Activated CD8-positive, alpha-beta memory T cell treated with anti-CD3 and anti-CD28 coated beads, Interleukin-2, amount 10 ng/mL, durations not matched to agents 7 days and 5 days (primary cell): ENCODE measurements at regions not wholly inside any gene's neighbourhood (a gene's known extent, or its start where the extent isn't known, plus 50 kb on each side); places are given as distances from the start of the nearest gene placed in this dataset.
A peak's percentile ranks its signal among the peaks of the same experiment; 100 is the strongest.

Source experiments
- ATAC-seq: fragments of 150-1000 bp; cut with Tn5 transposase; one replicate; pipeline ENCODE4 v1.10.0; 2021; ENCODE audit warnings: moderate library complexity
- CTCF ChIA-PET: fragments of 350-600 bp; sonication (Branson Sonifier 250); formaldehyde crosslinking; loops from one replicate; lab custom pipeline; 2021; ENCODE audit warnings: antibody characterized with exemption; lab: Charles Lee
- DNase-seq: peaks from one replicate; pipeline ENCODE4 v3.0.0-alpha.2; 2020
- H3K27ac Mint-ChIP-seq: one replicate; pipeline ENCODE4 v1.8.0; 2021; ENCODE audit warnings: mild to moderate bottlenecking, mixed read lengths
- H3K27me3 Mint-ChIP-seq: one replicate; pipeline ENCODE4 v1.8.0; 2021; ENCODE audit warnings: mixed read lengths
- H3K36me3 Mint-ChIP-seq: one replicate; pipeline ENCODE4 v1.8.0; 2021; ENCODE audit warnings: mild to moderate bottlenecking, mixed read lengths
- H3K4me1 Mint-ChIP-seq: one replicate; pipeline ENCODE4 v1.8.0; 2021; ENCODE audit warnings: mixed read lengths
- H3K4me3 Mint-ChIP-seq: one replicate; pipeline ENCODE4 v1.8.0; 2021; ENCODE audit warnings: mild to moderate bottlenecking, moderate library complexity, mixed read lengths
- H3K9me3 Mint-ChIP-seq: one replicate; pipeline ENCODE4 v1.8.0; 2022; ENCODE audit warnings: low read depth, mixed read lengths

DNA sequence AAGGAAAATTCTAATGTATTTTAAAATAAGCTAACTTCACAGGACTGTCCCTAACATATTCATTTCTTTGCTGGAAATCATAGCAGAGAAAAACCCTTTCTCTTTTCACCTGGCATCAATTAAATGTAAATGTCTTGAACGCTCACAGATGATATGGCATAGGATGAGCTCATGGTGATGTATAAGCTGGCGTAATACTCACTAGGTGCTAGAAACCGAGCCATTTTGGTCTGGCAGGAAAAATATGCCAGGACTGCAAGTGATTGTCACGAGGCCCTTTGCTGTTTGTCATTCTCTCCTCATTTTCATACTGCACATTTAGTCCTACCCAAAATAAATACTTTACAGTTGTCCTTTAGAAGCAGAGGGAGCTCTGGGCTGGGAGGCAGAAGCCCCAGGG lies 222.7 kb upstream of the LNX1 start:
- Mint-ChIP-seq H3K4me3 (no peak overlapping the region), H3K4me1 (no peaks in the 10 kb centered on the region), H3K27me3 (no peaks in the 10 kb centered on the region), H3K27ac (no peak overlapping the region), H3K36me3 (no peaks in the 10 kb centered on the region), H3K9me3 (no peaks in the 10 kb centered on the region)
- DNase-seq (no peak), ATAC-seq (no peak)
- CTCF ChIA-PET = interaction anchor here (0.6 kb wide), 1 partner anchor 404 kb away, joined by 3 read pairs; no protein-coding TSS in a partner anchor

DNA sequence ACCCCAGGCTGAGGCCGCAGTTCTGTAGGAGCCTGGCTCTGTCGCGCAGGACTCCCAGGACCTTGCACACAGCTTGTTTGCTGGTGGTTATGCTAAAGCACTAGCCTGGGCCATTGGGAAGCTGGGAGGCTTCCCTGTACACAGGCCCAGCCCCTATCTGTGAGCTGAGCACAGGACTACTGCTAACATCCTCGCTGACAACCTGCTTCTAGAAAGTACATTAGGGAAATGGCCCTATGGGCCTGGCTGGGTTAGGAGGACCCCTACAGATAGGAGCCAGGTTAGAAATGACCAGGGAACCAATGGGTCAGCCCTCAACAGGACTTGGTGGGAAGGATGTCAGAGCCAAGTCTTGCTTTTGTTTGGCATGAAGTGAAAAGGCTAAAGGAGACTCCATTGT lies 219.4 kb upstream of the LNX1 start:
- CTCF ChIA-PET = no interaction called here

DNA sequence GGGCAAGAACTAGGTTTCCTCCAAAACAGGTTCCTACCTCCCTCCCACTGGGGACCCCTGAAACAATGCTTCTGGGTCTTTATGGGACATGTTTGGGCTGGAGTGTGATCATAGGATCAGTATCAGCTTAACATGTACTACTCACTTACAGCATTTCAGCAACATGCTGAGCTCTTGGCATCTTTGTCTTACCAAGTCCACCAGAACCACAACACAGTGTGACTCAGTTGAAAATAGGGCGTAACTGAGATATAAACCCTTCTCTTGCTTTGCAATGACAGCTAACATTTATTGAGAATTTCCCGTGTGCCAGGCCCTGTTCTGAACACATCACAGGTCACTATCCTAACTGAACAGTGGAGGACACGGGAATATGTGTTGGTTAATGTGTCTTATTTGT lies 218.5 kb upstream of the LNX1 start:
- Mint-ChIP-seq H3K9me3 (no peaks in the 10 kb centered on the region), H3K27me3 (peaks cover 3% of the 10 kb centered on the region), H3K4me1 (no peaks in the 10 kb centered on the region), H3K36me3 (no peaks in the 10 kb centered on the region), H3K4me3 (no peak overlapping the region), H3K27ac (no peak overlapping the region)
- ATAC-seq = no peak
- no peak for DNase-seq
- CTCF ChIA-PET = no interaction called here

More for the DNA sequence above, 219.4 kb upstream of the LNX1 start:
- Mint-ChIP-seq H3K4me1 (no peaks in the 10 kb centered on the region), H3K27ac (no peak overlapping the region), H3K27me3 (peaks cover 3% of the 10 kb centered on the region), H3K9me3 (no peaks in the 10 kb centered on the region), H3K36me3 (no peaks in the 10 kb centered on the region), H3K4me3 (no peak overlapping the region)
- no peak for ATAC-seq
- DNase-seq = no peak

DNA sequence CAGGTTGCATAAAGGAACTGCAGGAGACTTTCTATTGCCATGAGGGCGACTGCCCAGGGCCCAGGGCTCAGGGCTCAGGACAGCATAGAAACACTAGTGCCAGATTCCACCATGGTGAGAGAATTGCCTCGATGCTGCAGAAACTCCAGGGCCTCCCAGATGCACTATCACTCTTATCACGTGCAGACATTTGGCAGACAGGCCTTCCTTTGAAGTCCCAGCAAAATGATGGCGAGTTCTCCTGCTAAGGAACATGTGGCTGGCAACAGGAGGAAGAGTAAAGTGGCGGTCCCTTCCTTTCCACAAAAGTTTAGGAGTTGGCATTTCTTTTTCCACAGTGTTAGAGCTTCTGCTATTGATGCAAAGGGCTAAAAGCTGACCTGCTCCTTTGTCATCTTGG lies 214.0 kb upstream of the LNX1 start:
- Mint-ChIP-seq H3K4me3 (no peak overlapping the region), H3K27ac (no peak overlapping the region), H3K9me3 (no peaks in the 10 kb centered on the region), H3K4me1 (no peaks in the 10 kb centered on the region), H3K27me3 (peaks cover 3% of the 10 kb centered on the region), H3K36me3 (no peaks in the 10 kb centered on the region)
- CTCF ChIA-PET = no interaction called here
- ATAC-seq (no peak), DNase-seq (no peak)

DNA sequence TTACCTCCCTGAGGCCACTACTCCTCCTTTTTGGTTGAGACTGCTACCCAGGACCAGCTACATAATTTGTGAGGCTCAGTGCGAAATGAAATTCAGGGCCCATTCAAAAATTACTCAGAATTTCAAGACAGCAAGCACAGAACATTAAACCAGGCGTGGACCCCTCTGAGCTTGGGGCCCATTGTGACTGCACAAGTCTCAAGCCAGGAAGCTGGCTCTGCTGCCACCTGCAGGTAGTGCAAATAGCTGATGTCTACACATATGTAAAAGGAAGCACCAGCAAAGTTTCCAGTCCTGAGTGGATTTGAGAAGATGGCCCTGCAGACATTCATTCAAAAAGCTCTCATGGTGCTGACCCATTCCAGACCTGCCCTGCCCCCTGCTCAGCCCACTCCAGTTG lies 213.4 kb upstream of the LNX1 start:
- Mint-ChIP-seq H3K9me3 (no peaks in the 10 kb centered on the region), H3K4me1 (no peaks in the 10 kb centered on the region), H3K27ac (no peak overlapping the region), H3K4me3 (no peak overlapping the region), H3K27me3 (peaks cover 3% of the 10 kb centered on the region), H3K36me3 (no peaks in the 10 kb centered on the region)
- CTCF ChIA-PET = interaction anchor here (1.5 kb wide), 1 partner anchor 15 kb away, joined by 4 read pairs; no protein-coding TSS in a partner anchor
- DNase-seq = peak; percentile 51
- no peak for ATAC-seq

DNA sequence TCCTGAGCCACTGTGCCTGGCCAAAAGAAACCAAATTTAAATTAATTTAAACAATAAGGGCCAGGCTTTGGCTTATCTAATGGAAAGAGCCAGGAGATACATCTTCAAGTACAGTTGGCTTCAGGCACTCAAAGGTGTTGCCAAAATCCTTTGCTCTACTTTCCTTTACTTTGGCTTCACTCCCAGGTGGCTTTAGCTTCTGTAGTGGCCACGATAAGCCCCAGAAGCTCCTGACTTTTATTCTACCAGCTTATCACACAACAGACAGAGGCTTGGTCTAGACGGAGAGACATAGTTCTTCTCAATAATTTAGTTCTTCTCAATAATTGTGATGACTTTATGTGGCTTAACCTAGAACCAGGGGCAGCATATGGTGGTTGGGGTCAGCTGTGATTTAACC lies 211.2 kb upstream of the LNX1 start:
- DNase-seq (no peak), ATAC-seq (no peak)
- H3K27ac Mint-ChIP-seq = no peak overlapping the region
- peaks cover 3% of the 10 kb centered on the region for H3K27me3 Mint-ChIP-seq
- CTCF ChIA-PET = interaction anchor here (0.7 kb wide), 1 partner anchor 58 kb away, joined by 3 read pairs; no protein-coding TSS in a partner anchor
- no peaks in the 10 kb centered on the region for H3K4me1 Mint-ChIP-seq
- H3K9me3 Mint-ChIP-seq = no peaks in the 10 kb centered on the region
- no peaks in the 10 kb centered on the region for H3K36me3 Mint-ChIP-seq
- H3K4me3 Mint-ChIP-seq = no peak overlapping the region

DNA sequence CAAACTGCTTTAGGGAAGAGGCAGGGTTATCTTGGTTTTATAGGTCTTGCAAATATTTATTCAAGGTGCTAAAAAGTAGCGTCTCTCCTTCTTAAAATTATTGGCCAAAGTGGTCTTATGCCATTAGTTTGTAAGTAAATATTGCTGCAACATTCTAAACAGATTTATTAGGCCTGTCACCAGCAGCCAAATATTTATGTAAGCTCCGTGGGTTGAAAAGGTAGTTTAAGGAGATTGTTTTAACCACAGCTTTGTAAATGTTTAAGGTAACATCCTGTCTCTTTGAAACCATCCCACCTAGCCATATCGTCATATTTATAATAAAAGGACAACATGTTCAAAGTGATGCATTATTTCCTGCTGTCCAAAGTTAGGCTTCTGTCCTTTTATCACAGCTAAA lies 210.1 kb upstream of the LNX1 start:
- H3K36me3 Mint-ChIP-seq = no peaks in the 10 kb centered on the region
- H3K9me3 Mint-ChIP-seq = no peaks in the 10 kb centered on the region
- no peak overlapping the region for H3K27ac Mint-ChIP-seq
- no peak for ATAC-seq
- no peaks in the 10 kb centered on the region for H3K27me3 Mint-ChIP-seq
- no peaks in the 10 kb centered on the region for H3K4me1 Mint-ChIP-seq
- H3K4me3 Mint-ChIP-seq = no peak overlapping the region
- CTCF ChIA-PET = no interaction called here
- DNase-seq = no peak

DNA sequence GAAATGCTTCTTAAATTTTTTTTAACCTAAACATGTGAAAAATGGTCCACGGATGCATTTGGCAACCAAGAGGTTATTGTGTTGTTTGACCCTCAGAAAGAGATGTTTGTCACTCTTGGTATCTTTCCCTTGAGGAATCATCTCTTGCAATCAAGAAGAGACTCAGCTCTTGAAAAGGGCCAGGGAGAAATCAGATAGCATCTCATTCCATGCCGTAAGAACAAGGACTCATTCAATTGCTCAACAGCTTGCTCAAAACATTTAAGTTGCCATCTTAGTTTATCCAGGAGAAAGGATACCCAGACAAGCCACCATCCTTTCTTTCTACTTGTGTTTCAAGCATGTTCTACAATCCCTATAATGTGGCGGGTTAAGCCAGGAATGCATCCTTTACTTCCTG lies 209.5 kb upstream of the LNX1 start:
- DNase-seq (no peak), ATAC-seq (no peak)
- no peak overlapping the region for H3K27ac Mint-ChIP-seq
- H3K36me3 Mint-ChIP-seq = no peaks in the 10 kb centered on the region
- CTCF ChIA-PET = no interaction called here
- no peaks in the 10 kb centered on the region for H3K4me1 Mint-ChIP-seq
- H3K9me3 Mint-ChIP-seq = no peaks in the 10 kb centered on the region
- no peaks in the 10 kb centered on the region for H3K27me3 Mint-ChIP-seq
- no peak overlapping the region for H3K4me3 Mint-ChIP-seq

DNA sequence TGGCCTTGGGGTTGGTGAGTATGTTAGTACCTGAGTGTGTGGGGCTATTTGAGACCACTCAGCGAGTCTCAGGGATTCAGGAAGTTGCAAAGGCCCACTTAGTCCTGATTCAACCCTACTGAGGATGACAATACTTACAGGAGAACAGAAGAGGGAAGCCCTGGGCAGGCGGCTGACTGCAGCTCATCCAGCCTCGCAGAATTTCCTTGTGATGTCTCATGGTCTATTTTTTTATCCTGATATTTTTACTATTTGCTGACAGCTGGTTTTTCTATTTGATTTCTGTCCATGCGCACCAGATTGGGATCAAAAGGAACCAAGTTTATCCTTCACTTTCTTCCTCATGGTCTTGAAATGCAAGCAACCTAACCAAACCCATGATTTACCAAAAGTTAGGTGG lies 201.8 kb upstream of the LNX1 start:
- DNase-seq = no peak
- Mint-ChIP-seq H3K9me3 (no peaks in the 10 kb centered on the region), H3K27ac (no peak overlapping the region), H3K27me3 (no peaks in the 10 kb centered on the region), H3K4me1 (no peaks in the 10 kb centered on the region), H3K4me3 (no peak overlapping the region), H3K36me3 (no peaks in the 10 kb centered on the region)
- no peak for ATAC-seq
- CTCF ChIA-PET = no interaction called here

DNA sequence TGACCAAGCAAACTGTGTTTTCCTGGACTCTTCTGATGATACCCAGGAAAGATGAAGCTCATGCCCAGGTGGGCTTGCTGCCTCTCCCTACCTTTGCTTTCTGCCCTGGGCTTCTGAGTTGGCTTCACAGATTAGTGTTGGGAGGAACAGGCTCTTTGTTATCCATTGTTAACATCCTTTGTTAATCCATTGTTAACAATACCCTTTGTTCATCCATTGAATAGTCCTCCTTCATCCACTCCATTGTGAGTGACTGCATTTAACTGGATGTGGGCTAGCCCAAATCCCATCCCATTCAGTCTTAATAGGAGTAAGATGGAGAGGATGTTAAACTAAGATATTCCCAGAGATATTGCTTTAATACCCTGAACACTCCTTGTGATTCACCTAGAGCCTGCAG lies 199.0 kb upstream of the LNX1 start:
- no peak overlapping the region for H3K4me3 Mint-ChIP-seq
- H3K27ac Mint-ChIP-seq = no peak overlapping the region
- H3K36me3 Mint-ChIP-seq = no peaks in the 10 kb centered on the region
- ATAC-seq (no peak), DNase-seq (no peak)
- H3K9me3 Mint-ChIP-seq = no peaks in the 10 kb centered on the region
- CTCF ChIA-PET = no interaction called here
- no peaks in the 10 kb centered on the region for H3K4me1 Mint-ChIP-seq
- H3K27me3 Mint-ChIP-seq = no peaks in the 10 kb centered on the region

DNA sequence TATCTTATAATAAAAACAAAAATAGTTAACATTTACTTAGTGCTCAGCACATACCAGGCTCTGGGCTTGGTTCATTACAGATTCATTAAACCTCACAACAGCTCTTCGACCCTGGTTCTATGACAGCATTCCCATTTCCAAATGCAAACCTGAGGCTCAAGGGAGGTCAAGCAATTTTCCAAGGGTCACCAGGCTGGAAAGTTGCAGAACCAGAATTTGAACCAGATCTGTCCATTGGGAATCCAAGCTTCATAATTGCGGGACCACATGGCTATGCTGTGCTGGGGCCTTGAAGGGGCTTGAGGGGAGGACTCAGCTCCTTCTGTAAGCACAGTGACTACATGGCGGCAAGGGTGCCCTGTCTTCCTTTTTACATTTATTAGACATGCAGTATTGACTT lies 197.3 kb upstream of the LNX1 start:
- H3K4me3 Mint-ChIP-seq = no peak overlapping the region
- no peaks in the 10 kb centered on the region for H3K27me3 Mint-ChIP-seq
- CTCF ChIA-PET = no interaction called here
- no peaks in the 10 kb centered on the region for H3K36me3 Mint-ChIP-seq
- no peak for ATAC-seq
- no peak for DNase-seq
- H3K9me3 Mint-ChIP-seq = no peaks in the 10 kb centered on the region
- H3K4me1 Mint-ChIP-seq = no peaks in the 10 kb centered on the region
- H3K27ac Mint-ChIP-seq = no peak overlapping the region

DNA sequence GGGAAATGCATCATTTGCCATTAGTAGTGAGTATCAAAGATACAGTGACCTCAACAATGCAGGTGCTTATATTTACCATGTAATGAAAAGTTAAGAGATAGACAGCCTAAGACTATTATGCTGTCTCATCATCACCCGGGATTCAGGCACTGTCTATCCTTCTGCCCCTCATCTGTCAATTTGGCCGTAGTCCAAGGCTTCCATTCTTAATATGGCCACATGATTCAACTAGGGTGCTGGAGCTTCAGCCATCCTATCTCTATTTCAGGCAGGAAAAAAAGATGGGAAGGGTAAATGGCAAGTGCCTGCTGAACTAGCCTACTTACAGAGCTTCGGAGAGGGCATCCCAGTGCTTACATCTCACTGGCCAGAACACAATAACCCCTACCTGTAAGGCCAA lies 196.7 kb upstream of the LNX1 start:
- no peaks in the 10 kb centered on the region for H3K9me3 Mint-ChIP-seq
- no peaks in the 10 kb centered on the region for H3K4me1 Mint-ChIP-seq
- no peak overlapping the region for H3K4me3 Mint-ChIP-seq
- CTCF ChIA-PET = no interaction called here
- H3K36me3 Mint-ChIP-seq = no peaks in the 10 kb centered on the region
- DNase-seq (no peak), ATAC-seq (no peak)
- H3K27me3 Mint-ChIP-seq = no peaks in the 10 kb centered on the region
- no peak overlapping the region for H3K27ac Mint-ChIP-seq

DNA sequence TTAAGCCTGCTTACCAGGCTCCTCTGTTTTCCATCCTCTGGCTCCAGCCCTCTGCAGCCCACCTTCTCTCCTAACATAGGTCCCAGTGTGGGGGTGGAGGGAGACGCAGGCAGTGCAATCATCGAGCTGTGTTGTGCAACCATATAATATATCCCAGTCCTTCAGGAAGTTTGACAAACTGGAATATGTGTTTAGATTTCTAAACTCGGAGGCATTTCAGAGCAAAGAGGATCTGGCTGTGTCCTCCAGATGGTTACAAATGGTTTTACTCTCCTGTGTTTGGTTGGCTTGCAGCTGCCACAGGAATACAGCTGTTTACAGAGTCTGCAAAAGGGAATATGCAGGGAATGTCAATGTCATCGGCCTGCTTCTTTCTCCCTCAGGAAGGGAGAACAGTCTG lies 195.3 kb upstream of the LNX1 start:
- DNase-seq = no peak
- Mint-ChIP-seq H3K27ac (no peak overlapping the region), H3K4me3 (no peak overlapping the region), H3K9me3 (no peaks in the 10 kb centered on the region), H3K27me3 (no peaks in the 10 kb centered on the region), H3K4me1 (no peaks in the 10 kb centered on the region), H3K36me3 (no peaks in the 10 kb centered on the region)
- CTCF ChIA-PET = no interaction called here
- ATAC-seq = no peak

DNA sequence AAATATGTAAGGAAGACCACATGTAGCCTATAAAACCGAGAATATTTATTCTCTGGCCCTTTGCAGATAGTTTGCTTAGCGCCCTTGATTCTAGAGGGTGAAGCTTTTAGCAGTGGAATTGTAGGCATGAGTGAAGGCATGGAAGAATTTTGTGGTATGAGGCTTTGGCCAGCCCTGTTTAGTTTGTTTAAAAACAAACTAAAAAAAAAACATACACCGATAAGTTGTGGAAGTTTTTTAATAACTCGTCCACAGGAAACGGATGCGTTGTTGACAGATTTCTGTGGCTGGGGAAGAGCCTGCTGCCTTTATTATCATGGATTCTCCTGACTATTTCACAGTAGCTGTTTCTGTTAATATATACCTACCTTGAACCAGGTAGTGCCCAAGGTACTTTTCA lies 194.7 kb upstream of the LNX1 start:
- H3K4me1 Mint-ChIP-seq = no peaks in the 10 kb centered on the region
- ATAC-seq (no peak), DNase-seq (no peak)
- H3K27me3 Mint-ChIP-seq = no peaks in the 10 kb centered on the region
- CTCF ChIA-PET = no interaction called here
- no peak overlapping the region for H3K4me3 Mint-ChIP-seq
- H3K9me3 Mint-ChIP-seq = no peaks in the 10 kb centered on the region
- H3K27ac Mint-ChIP-seq = no peak overlapping the region
- no peaks in the 10 kb centered on the region for H3K36me3 Mint-ChIP-seq

DNA sequence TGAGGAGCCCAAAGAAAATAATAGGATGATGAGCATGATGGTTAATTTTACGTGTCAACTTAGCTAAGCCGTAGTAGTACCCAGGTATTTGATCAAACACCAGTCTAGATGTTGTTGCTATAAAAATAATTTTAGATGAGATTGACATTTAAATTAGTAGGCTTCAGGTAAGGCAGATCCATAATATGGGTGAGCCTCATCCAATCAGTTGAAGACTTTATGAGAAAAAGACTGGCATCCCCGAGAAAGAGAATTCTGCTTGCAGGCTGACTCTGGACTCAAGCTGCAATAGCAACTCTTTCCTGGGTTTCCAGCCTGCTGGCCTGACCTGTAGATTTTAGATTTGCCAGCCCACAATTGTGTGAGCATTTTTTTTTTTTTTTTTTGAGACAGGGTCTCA lies 192.8 kb upstream of the LNX1 start:
- CTCF ChIA-PET = no interaction called here
- Mint-ChIP-seq H3K4me1 (no peaks in the 10 kb centered on the region), H3K27me3 (peaks cover 1% of the 10 kb centered on the region), H3K9me3 (no peaks in the 10 kb centered on the region), H3K36me3 (no peaks in the 10 kb centered on the region), H3K4me3 (no peak overlapping the region), H3K27ac (no peak overlapping the region)
- no peak for ATAC-seq
- no peak for DNase-seq
